ENCODE measurements at regions not wholly inside any gene's neighbourhood (a gene's known extent, or its start where the extent isn't known, plus 50 kb on each side); places are given as distances from the start of the nearest gene placed in this dataset.

DNA sequence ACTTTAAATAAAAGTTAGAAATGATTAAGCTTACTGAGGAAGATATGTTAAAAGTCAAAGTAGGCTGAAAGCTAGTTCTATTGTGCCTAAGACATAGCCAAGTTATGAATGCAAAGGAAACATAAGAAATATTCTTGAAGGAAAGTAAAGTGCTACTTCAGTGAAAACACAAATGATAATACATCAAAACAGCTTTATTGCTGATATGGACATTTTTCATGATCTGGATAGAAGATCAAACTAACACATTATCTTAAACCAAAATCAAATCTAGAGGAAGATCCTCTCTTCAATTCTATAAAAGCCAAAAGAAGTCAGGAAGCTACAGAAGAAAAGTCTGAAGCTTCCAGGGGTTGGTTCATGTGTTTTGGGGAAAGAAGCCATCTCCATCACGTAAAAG lies 545.9 kb downstream of the COL11A1 start:
- H3K4me3 ChIP-seq (replicated peaks in 1 of 2; ENCODE audit: low read depth in 2 of 2, low read length in 2 of 2): no peak overlapping the region
- TF ChIP-seq, protein P1, sequence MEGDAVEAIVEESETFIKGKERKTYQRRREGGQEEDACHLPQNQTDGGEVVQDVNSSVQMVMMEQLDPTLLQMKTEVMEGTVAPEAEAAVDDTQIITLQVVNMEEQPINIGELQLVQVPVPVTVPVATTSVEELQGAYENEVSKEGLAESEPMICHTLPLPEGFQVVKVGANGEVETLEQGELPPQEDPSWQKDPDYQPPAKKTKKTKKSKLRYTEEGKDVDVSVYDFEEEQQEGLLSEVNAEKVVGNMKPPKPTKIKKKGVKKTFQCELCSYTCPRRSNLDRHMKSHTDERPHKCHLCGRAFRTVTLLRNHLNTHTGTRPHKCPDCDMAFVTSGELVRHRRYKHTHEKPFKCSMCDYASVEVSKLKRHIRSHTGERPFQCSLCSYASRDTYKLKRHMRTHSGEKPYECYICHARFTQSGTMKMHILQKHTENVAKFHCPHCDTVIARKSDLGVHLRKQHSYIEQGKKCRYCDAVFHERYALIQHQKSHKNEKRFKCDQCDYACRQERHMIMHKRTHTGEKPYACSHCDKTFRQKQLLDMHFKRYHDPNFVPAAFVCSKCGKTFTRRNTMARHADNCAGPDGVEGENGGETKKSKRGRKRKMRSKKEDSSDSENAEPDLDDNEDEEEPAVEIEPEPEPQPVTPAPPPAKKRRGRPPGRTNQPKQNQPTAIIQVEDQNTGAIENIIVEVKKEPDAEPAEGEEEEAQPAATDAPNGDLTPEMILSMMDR (IDR thresholded peaks at IDR 0.05; ENCODE audit: low read depth, low read length): no peak
- DNase-seq (ENCODE audit: low read depth in 2 of 2): no peak

DNA sequence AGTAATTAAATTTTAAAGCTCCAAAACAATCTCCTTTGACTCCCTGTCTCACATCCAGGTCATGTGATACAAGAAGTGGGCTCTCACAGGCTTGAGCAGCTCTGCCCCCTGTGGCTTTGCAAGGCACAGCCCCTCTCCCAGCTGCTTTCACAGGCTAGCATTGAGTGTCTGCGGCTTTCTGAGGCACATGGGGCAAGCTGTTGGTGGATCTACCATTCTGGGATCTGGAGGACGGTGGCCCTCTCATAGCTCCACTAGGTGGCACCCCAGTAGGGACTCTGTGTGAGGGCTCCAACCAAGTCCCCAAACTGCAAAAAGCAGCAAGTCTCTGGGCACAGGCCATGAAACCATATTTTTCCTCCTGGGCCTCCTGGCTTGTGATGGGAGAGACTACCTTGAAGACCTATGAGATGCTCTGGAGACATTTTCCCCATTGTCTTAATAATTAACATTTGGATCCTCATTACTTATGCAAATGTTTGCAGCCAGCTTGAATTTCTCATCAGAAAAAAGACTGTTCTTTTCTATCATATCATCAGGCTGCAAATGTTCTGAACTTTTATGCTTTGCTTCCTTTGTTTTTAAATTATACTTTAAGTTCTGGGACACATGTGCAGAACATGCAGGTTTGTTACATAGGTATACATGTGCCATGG lies 554.1 kb upstream of the OLFM3 start:
- DNase-seq (ENCODE audit: low read depth in 2 of 2): peak; percentile 23 to 58
- H3K4me3 ChIP-seq (replicated peaks in 1 of 2; ENCODE audit: low read depth in 2 of 2, low read length in 2 of 2): no peak overlapping the region
- TF ChIP-seq, protein P1 (IDR thresholded peaks at IDR 0.05; ENCODE audit: low read depth, low read length): peak; percentile 76

DNA sequence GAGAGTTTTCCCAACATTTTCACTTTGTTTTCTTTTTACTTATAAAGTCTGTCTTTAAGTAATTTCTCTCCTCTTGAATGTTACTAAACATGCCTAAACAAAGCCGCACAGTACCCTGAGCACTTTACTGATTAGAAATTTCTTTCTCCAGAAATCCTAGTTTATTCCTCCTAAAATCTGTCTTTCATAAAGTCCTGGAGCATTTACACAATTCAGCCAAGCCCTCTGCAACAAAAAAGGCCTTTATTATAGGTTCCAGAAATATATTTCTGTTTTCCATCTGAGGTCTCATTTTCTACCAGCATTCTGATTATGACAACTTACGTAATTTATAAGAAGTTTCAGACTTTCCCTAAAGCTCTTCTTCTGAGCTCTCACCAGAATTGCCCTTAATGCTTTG lies 549.5 kb upstream of the OLFM3 start:
- no peak overlapping the region for H3K4me3 ChIP-seq (replicated peaks in 1 of 2; ENCODE audit: low read depth in 2 of 2, low read length in 2 of 2)
- TF ChIP-seq, protein P1 (IDR thresholded peaks at IDR 0.05; ENCODE audit: low read depth, low read length): no peak
- no peak for DNase-seq (ENCODE audit: low read depth in 2 of 2)

DNA sequence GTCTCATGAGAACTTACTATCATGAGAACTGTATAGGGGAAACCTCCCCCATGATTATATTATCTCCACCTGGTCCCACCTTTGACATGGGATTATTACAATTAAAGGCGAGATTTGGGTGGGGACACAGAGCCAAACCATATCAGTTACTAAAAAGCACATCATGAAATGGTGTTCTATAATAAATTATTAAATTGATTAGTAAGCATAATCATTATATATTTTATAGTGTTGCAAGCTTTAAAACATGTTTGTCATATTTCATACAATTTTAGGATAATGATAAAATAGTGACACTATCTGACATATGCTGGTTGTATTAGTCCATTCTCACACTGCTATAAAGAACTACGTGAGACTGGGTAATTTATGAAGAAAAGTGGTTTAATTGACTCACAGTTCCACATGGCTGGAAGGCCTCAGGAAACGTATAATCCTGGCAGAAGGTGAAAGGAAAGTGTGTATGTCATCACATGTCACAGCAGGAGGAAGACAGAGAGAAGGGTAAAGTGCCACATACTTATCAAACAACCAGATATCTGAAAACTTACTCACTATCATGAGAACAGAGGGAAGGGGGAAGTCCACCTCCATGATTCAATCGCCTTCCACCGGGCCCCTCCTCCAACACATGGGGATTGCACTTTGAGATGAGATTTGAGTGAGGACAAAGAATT lies 539.2 kb upstream of the OLFM3 start:
- DNase-seq (ENCODE audit: low read depth in 2 of 2): no peak
- TF ChIP-seq, protein P1 (IDR thresholded peaks at IDR 0.05; ENCODE audit: low read depth, low read length): no peak
- no peak overlapping the region for H3K4me3 ChIP-seq (replicated peaks in 1 of 2; ENCODE audit: low read depth in 2 of 2, low read length in 2 of 2)

DNA sequence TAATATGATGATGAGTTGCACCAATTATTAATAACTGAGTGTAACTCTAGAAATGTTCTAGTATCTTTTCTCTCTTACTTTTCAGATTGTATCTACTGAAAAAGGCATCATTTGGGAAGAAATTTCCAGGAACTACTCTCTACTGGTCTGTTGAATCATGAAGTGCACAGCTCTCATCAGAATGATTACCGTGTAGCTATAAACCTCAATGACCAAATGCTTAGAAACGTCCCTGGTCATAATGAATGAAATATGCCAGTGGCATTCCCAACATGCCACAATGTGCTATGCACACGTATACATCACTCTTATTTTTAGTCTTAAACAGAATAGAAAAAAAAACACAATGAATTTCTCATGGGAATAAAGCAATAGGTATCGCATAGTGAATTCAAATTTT lies 534.3 kb upstream of the OLFM3 start:
- TF ChIP-seq, protein P1 (IDR thresholded peaks at IDR 0.05; ENCODE audit: low read depth, low read length): no peak
- DNase-seq (ENCODE audit: low read depth in 2 of 2): no peak
- H3K4me3 ChIP-seq (replicated peaks in 1 of 2; ENCODE audit: low read depth in 2 of 2, low read length in 2 of 2): no peak overlapping the region

DNA sequence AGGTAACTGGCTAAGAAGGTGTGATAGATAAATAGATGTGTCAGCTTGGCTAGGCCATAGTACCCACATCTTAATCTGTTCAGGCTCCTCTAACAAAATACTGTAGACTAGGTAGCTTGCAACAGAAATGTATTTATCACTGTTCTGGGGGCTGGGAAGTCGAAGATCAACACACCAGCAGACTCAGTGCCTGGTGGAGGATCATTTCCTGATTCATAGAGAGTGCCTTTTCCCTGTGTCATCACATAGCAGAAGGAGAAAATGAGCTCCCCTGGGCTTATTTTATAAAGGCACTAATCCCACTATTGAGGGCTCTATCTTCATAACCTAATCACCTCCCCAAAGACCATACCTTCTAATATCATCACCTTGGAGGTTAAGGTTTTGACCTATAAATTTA lies 532.7 kb upstream of the OLFM3 start:
- TF ChIP-seq, protein P1 (IDR thresholded peaks at IDR 0.05; ENCODE audit: low read depth, low read length): no peak
- DNase-seq (ENCODE audit: low read depth in 2 of 2): no peak
- no peak overlapping the region for H3K4me3 ChIP-seq (replicated peaks in 1 of 2; ENCODE audit: low read depth in 2 of 2, low read length in 2 of 2)

Data from cardiac fibroblast (primary cell).